EH (cell line): ENCODE measurements at regions not wholly inside any gene's neighbourhood (a gene's known extent, or its start where the extent isn't known, plus 50 kb on each side); places are given as distances from the start of the nearest gene placed in this dataset.
"Not testable (repeated sequence)": the region's sequence is repeated elsewhere in the genome, so short reads cannot be mapped to it uniquely, and the experiment has no call there.

Experiments used
- DNase-seq: peaks from one replicate; pipeline ENCODE4 v3.0.0-alpha.2; 2015; ENCODE audit warnings: low read depth

GRCh38 chr6:158881884-158882283 is 62.7 kb upstream of the EZR start:
- not testable (repeated sequence) for DNase-seq

- DNase-seq: peak; percentile 32
Observed at GRCh38 chr6:158881276-158881675, 62.1 kb upstream of the EZR start.

GRCh38 chr6:158879180-158879579 is 60.0 kb upstream of the EZR start:
- peak; percentile 67 for DNase-seq

- DNase-seq: no peak
Observed at GRCh38 chr6:158877716-158878115, 58.5 kb upstream of the EZR start.

- DNase-seq: no peak
Observed at GRCh38 chr6:158876886-158877285, 57.7 kb upstream of the EZR start.

- no peak for DNase-seq
Observed at GRCh38 chr6:158870649-158870957, 51.4 kb upstream of the EZR start.

GRCh38 chr6:158869826-158870648 is 50.9 kb upstream of the EZR start:
- peak; percentile 96 for DNase-seq

GRCh38 chr6:158868890-158869825 is 50.0 kb upstream of the EZR start:
- DNase-seq: no peak
